ENCODE measurements at regions not wholly inside any gene's neighbourhood (a gene's known extent, or its start where the extent isn't known, plus 50 kb on each side); places are given as distances from the start of the nearest gene placed in this dataset.

DNA sequence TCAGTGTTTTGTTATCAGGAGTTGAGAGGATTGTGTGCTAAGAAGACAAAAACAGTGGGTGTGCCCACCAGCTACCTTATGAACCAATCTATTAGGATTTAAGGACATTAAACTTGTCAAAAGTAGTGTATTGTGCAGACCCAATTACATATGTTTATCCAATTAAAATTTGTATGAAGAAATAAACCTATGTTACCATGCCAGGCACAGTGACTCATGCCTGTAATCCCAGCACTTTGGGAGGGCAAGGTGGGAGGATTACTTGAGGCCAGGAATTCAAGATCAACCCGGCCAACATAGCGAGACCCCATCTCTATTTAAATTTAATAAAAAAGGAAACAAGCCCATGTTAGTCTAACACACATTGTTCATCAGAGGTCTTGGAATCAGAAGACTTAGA is 162.2 kb downstream of the IRS1 start:
- no peak overlapping the region for H3K4me2 ChIP-seq (ENCODE audit: low read depth, low read length)
- no peak for ATAC-seq
- 86% methylated on average over 2 of the region's 2 CpGs for WGBS (ENCODE audit: low lambda C conversion rate)
- no peak for DNase-seq (ENCODE audit: low spot score)
- ChIA-PET POLR2A (no interaction called here), CTCF (ENCODE audit: low intra/inter-chr PET ratio, low total read pairs) (no interaction called here)
- intact Hi-C loops (cut with micrococcal nuclease; ENCODE audit: unreplicated experiment) (no loop called here), in situ Hi-C loops (cut with HindIII; ENCODE audit: extremely low pct_ligation_motif_present, low pct_unique_long_range_greater_than_20kb) (no loop called here)
- no peaks in the 10 kb centered on the region for H3K79me2 ChIP-seq (ENCODE audit: insufficient read depth, low read length)
- H3K27me3 ChIP-seq (ENCODE audit: control insufficient read depth in 1 of 2, insufficient read depth in 2 of 2, low read length in 2 of 2): no peaks in the 10 kb centered on the region
- H3K4me3 ChIP-seq (replicated peaks in 1 of 3; ENCODE audit: insufficient read depth in 1 of 3, low read depth in 2 of 3, low read length in 3 of 3): no peak overlapping the region
- H3K27ac ChIP-seq (ENCODE audit: extremely low read length, insufficient read depth, low read length): no peak overlapping the region
- no peak for FAIRE-seq
- H4K20me1 ChIP-seq (ENCODE audit: insufficient read depth, low read length): no peaks in the 10 kb centered on the region
- no peaks in the 10 kb centered on the region for H3K36me3 ChIP-seq (replicated peaks in 1 of 2; ENCODE audit: control insufficient read depth in 1 of 2, insufficient read depth in 2 of 2, low read length in 2 of 2)
- no peak for TF ChIP-seq ZNF747 (CRISPR knock-in tag; IDR thresholded peaks at IDR 0.05; ENCODE audit: borderline replicate concordance)
- TF ChIP-seq, protein P1, sequence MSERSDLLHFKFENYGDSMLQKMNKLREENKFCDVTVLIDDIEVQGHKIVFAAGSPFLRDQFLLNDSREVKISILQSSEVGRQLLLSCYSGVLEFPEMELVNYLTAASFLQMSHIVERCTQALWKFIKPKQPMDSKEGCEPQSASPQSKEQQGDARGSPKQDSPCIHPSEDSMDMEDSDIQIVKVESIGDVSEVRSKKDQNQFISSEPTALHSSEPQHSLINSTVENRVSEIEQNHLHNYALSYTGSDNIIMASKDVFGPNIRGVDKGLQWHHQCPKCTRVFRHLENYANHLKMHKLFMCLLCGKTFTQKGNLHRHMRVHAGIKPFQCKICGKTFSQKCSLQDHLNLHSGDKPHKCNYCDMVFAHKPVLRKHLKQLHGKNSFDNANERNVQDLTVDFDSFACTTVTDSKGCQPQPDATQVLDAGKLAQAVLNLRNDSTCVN (CRISPR knock-in tag; IDR thresholded peaks at IDR 0.05; ENCODE audit: borderline replicate concordance): no peak
- H3K4me1 ChIP-seq (ENCODE audit: insufficient read depth, low read length): no peaks in the 10 kb centered on the region
- H3K9ac ChIP-seq (ENCODE audit: insufficient read depth, low read depth, low read length): no peak overlapping the region
- BruUV-seq (replicated peaks): no TSS peak
- no peak overlapping the region for H2AFZ ChIP-seq (ENCODE audit: low read length)
- peaks cover 18% of the 10 kb centered on the region for H3K9me3 ChIP-seq (ENCODE audit: low read length)

GRCh38 chr2:226636586-226636985 is 163.0 kb downstream of the IRS1 start:
- no peaks in the 10 kb centered on the region for H4K20me1 ChIP-seq (ENCODE audit: insufficient read depth, low read length)
- ATAC-seq (no peak), DNase-seq (ENCODE audit: low spot score) (no peak), FAIRE-seq (no peak)
- H3K79me2 ChIP-seq (ENCODE audit: insufficient read depth, low read length): no peaks in the 10 kb centered on the region
- ChIA-PET CTCF (ENCODE audit: low intra/inter-chr PET ratio, low total read pairs) (no interaction called here), POLR2A (no interaction called here)
- peaks cover 18% of the 10 kb centered on the region for H3K9me3 ChIP-seq (ENCODE audit: low read length)
- no peak overlapping the region for H3K9ac ChIP-seq (ENCODE audit: insufficient read depth, low read depth, low read length)
- no peaks in the 10 kb centered on the region for H3K4me1 ChIP-seq (ENCODE audit: insufficient read depth, low read length)
- no peak overlapping the region for H2AFZ ChIP-seq (ENCODE audit: low read length)
- WGBS (ENCODE audit: low lambda C conversion rate): 100% methylated on average over 2 of the region's 2 CpGs
- H3K4me3 ChIP-seq (replicated peaks in 1 of 3; ENCODE audit: insufficient read depth in 1 of 3, low read depth in 2 of 3, low read length in 3 of 3): no peak overlapping the region
- no peak overlapping the region for H3K4me2 ChIP-seq (ENCODE audit: low read depth, low read length)
- intact Hi-C loops (cut with micrococcal nuclease; ENCODE audit: unreplicated experiment) (no loop called here), in situ Hi-C loops (cut with HindIII; ENCODE audit: extremely low pct_ligation_motif_present, low pct_unique_long_range_greater_than_20kb) (no loop called here)
- H3K27ac ChIP-seq (ENCODE audit: extremely low read length, insufficient read depth, low read length): no peak overlapping the region
- TF ChIP-seq CBX5 (CRISPR knock-in tag; IDR thresholded peaks at IDR 0.05; ENCODE audit: borderline replicate concordance) (no peak), TCF12 (IDR thresholded peaks at IDR 0.05) (no peak), TCF12 (CRISPR knock-in tag; IDR thresholded peaks at IDR 0.05) (no peak), XRCC5 (optimal IDR thresholded peaks at IDR 0.05; ENCODE audit: low read length) (no peak), ZNF782 (CRISPR knock-in tag; IDR thresholded peaks at IDR 0.05; ENCODE audit: borderline replicate concordance) (no peak), CCDC6 (CRISPR knock-in tag; IDR thresholded peaks at IDR 0.05) (no peak), ZNF513 (CRISPR knock-in tag; conservative IDR thresholded peaks at IDR 0.05) (no peak)
- H3K27me3 ChIP-seq (ENCODE audit: control insufficient read depth in 1 of 2, insufficient read depth in 2 of 2, low read length in 2 of 2): no peaks in the 10 kb centered on the region
- BruUV-seq (replicated peaks): no TSS peak
- no peaks in the 10 kb centered on the region for H3K36me3 ChIP-seq (replicated peaks in 1 of 2; ENCODE audit: control insufficient read depth in 1 of 2, insufficient read depth in 2 of 2, low read length in 2 of 2)
